ENCODE measurements at regions not wholly inside any gene's neighbourhood (a gene's known extent, or its start where the extent isn't known, plus 50 kb on each side); places are given as distances from the start of the nearest gene placed in this dataset.

DNA sequence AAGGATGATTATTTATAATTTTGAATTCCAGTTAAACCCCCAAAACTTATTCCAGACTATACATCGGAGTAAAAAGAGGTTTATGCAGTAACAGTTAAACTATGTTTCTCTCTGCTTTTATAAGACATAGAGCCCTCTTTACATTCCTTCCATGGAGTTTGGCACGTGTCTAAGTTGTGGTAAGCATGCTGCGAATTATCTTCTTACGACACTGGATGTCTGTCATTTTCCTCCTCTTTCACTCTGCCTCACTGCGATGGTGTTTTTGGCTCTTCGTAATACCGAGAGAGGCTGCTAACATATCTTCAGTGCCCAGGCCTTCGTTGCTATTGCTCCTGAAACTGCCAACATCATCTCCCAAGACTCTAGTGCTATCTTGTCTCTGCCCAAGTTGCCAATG lies 83.9 kb upstream of the TGFBR2 start:
- TF ChIP-seq, protein P1, sequence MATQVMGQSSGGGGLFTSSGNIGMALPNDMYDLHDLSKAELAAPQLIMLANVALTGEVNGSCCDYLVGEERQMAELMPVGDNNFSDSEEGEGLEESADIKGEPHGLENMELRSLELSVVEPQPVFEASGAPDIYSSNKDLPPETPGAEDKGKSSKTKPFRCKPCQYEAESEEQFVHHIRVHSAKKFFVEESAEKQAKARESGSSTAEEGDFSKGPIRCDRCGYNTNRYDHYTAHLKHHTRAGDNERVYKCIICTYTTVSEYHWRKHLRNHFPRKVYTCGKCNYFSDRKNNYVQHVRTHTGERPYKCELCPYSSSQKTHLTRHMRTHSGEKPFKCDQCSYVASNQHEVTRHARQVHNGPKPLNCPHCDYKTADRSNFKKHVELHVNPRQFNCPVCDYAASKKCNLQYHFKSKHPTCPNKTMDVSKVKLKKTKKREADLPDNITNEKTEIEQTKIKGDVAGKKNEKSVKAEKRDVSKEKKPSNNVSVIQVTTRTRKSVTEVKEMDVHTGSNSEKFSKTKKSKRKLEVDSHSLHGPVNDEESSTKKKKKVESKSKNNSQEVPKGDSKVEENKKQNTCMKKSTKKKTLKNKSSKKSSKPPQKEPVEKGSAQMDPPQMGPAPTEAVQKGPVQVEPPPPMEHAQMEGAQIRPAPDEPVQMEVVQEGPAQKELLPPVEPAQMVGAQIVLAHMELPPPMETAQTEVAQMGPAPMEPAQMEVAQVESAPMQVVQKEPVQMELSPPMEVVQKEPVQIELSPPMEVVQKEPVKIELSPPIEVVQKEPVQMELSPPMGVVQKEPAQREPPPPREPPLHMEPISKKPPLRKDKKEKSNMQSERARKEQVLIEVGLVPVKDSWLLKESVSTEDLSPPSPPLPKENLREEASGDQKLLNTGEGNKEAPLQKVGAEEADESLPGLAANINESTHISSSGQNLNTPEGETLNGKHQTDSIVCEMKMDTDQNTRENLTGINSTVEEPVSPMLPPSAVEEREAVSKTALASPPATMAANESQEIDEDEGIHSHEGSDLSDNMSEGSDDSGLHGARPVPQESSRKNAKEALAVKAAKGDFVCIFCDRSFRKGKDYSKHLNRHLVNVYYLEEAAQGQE (IDR thresholded peaks at IDR 0.05; ENCODE audit: insufficient read depth in 1 of 2, low read depth in 2 of 2, low read length in 1 of 2): no peak
- TF ChIP-seq, protein P2, sequence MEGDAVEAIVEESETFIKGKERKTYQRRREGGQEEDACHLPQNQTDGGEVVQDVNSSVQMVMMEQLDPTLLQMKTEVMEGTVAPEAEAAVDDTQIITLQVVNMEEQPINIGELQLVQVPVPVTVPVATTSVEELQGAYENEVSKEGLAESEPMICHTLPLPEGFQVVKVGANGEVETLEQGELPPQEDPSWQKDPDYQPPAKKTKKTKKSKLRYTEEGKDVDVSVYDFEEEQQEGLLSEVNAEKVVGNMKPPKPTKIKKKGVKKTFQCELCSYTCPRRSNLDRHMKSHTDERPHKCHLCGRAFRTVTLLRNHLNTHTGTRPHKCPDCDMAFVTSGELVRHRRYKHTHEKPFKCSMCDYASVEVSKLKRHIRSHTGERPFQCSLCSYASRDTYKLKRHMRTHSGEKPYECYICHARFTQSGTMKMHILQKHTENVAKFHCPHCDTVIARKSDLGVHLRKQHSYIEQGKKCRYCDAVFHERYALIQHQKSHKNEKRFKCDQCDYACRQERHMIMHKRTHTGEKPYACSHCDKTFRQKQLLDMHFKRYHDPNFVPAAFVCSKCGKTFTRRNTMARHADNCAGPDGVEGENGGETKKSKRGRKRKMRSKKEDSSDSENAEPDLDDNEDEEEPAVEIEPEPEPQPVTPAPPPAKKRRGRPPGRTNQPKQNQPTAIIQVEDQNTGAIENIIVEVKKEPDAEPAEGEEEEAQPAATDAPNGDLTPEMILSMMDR (IDR thresholded peaks at IDR 0.05): no peak
- no peak for TF ChIP-seq POLR2AphosphoS5 (IDR thresholded peaks at IDR 0.05; ENCODE audit: low read depth, low read length)

Measured in Panc1 (cell line).